22Rv1 (cell line): ENCODE measurements at regions not wholly inside any gene's neighbourhood (a gene's known extent, or its start where the extent isn't known, plus 50 kb on each side); places are given as distances from the start of the nearest gene placed in this dataset.

Experiments used
- H3K27ac ChIP-seq: fragments of 450-650 bp; 2 replicates; pipeline ENCODE4 v1.5.1; 2017
- CTCF ChIP-seq: fragments of 450-650 bp; IDR thresholded peaks from 2 replicates; pipeline ENCODE4 v1.5.1; 2017; ENCODE audit warnings: mild to moderate bottlenecking
- ZFX ChIP-seq: fragments of 450-650 bp; IDR thresholded peaks from 2 replicates; pipeline ENCODE4 v1.6.1; 2017; ENCODE audit warnings: antibody characterized with exemption, borderline replicate concordance

GRCh38 chr5:103962023-103962422 lies 399.4 kb upstream of the NUDT12 start:
- H3K27ac ChIP-seq = no peak overlapping the region
- TF ChIP-seq ZFX (no peak), CTCF (no peak)

- TF ChIP-seq CTCF = no peak
- TF ChIP-seq ZFX = no peak
- no peak overlapping the region for H3K27ac ChIP-seq
Measured at GRCh38 chr5:103953601-103954382, 391.2 kb upstream of the NUDT12 start.

GRCh38 chr5:103951776-103952175 lies 389.2 kb upstream of the NUDT12 start:
- no peak overlapping the region for H3K27ac ChIP-seq
- TF ChIP-seq CTCF (no peak), ZFX (no peak)

- no peak overlapping the region for H3K27ac ChIP-seq
- no peak for TF ChIP-seq ZFX
- no peak for TF ChIP-seq CTCF
Measured at GRCh38 chr5:103943230-103943629, 380.6 kb upstream of the NUDT12 start.

GRCh38 chr5:103942587-103943186 lies 380.1 kb upstream of the NUDT12 start:
- TF ChIP-seq CTCF (peak; percentile 45), ZFX (no peak)
- H3K27ac ChIP-seq = no peak overlapping the region

GRCh38 chr5:103941596-103941995 lies 379.0 kb upstream of the NUDT12 start:
- no peak overlapping the region for H3K27ac ChIP-seq
- TF ChIP-seq CTCF = no peak
- TF ChIP-seq ZFX = no peak

- no peak overlapping the region for H3K27ac ChIP-seq
- TF ChIP-seq ZFX (no peak), CTCF (no peak)
Measured at GRCh38 chr5:103938146-103938695, 375.6 kb upstream of the NUDT12 start.
